SK-N-SH treated with all-trans-retinoic acid at 6 μM for 48 hours (cell line): ENCODE measurements at regions not wholly inside any gene's neighbourhood (a gene's known extent, or its start where the extent isn't known, plus 50 kb on each side); places are given as distances from the start of the nearest gene placed in this dataset.

ENCODE experiments used
- ARNTL ChIP-seq: fragments of 450-650 bp; formaldehyde crosslinking; IDR thresholded peaks from 2 replicates; pipeline ENCODE4 v1.5.0; 2020; ENCODE audit warnings: low read depth, mild to moderate bottlenecking, moderate library complexity, borderline replicate concordance
- CSDC2 ChIP-seq: fragments of 250-450 bp; sonication (Bioruptor Pico); IDR thresholded peaks from 2 replicates; pipeline ENCODE4 v1.5.0; 2020; ENCODE audit warnings: mild to moderate bottlenecking, moderate library complexity
- ESRRG ChIP-seq: fragments of 250-450 bp; sonication (Bioruptor Pico); IDR thresholded peaks from 2 replicates; pipeline ENCODE4 v1.6.1; 2021; ENCODE audit warnings: mild to moderate bottlenecking
- RARB ChIP-seq: fragments of 250-450 bp; sonication (Bioruptor Pico); IDR thresholded peaks from 2 replicates; pipeline ENCODE4 v1.8.0; 2021; ENCODE audit warnings: mild to moderate bottlenecking, moderate library complexity
- SNAI2 ChIP-seq: fragments of 250-450 bp; sonication (Bioruptor Pico); IDR thresholded peaks from 2 replicates; pipeline ENCODE4 v1.5.0; 2020; ENCODE audit warnings: mild to moderate bottlenecking, moderate library complexity
- TCF4 ChIP-seq: fragments of 250-450 bp; sonication (Bioruptor Pico); IDR thresholded peaks from 2 replicates; pipeline ENCODE4 v1.8.0; 2021; ENCODE audit warnings: mild to moderate bottlenecking, moderate library complexity, borderline replicate concordance
- TOX ChIP-seq: fragments of 250-450 bp; sonication (Bioruptor Pico); IDR thresholded peaks from 2 replicates; pipeline ENCODE4 v1.8.0; 2021; ENCODE audit warnings: mild to moderate bottlenecking, moderate library complexity, borderline replicate concordance
- ZFP30 ChIP-seq: fragments of 450-650 bp; formaldehyde crosslinking; IDR thresholded peaks from 2 replicates; pipeline ENCODE4 v1.5.0; 2022; ENCODE audit warnings: mild to moderate bottlenecking, moderate library complexity
- TF ChIP-seq, protein P1 (sequence below): fragments of 250-450 bp; sonication (Bioruptor Pico); IDR thresholded peaks from 2 replicates; pipeline ENCODE4 v1.5.1; 2020; ENCODE audit warnings: low read depth, mild to moderate bottlenecking, moderate library complexity
- TF ChIP-seq, protein P2 (sequence below): fragments of 250-450 bp; sonication (Bioruptor Pico); IDR thresholded peaks from 2 replicates; pipeline ENCODE4 v1.8.0; 2020; ENCODE audit warnings: mild to moderate bottlenecking, moderate library complexity, borderline replicate concordance

DNA sequence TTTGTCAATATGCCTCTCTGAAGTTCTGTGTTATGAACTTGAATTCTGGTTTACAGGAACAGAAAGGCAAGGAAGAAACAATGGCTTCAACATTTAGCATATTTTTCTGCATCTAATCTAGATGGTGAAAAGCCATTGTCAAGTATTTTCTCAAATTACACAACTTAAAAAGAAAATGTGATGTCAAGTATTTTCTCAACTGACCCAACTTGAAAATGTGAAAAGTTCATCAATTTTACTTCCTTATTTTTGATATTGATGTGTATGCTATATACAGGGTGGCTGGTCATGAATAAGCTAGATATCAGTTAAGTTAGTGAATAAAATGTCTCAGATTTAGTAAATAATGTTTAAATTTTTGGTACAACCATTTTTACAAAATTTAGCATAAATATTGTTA lies 196.7 kb downstream of the ALX1 start:
- TF ChIP-seq SNAI2 (no peak), TOX (CRISPR knock-in tag) (no peak), RARB (CRISPR knock-in tag) (no peak), CSDC2 (CRISPR knock-in tag) (no peak), ZFP30 (CRISPR knock-in tag) (no peak), TCF4 (CRISPR knock-in tag) (no peak), ESRRG (CRISPR knock-in tag) (no peak), ARNTL (CRISPR knock-in tag) (no peak)
- TF ChIP-seq, protein P1, sequence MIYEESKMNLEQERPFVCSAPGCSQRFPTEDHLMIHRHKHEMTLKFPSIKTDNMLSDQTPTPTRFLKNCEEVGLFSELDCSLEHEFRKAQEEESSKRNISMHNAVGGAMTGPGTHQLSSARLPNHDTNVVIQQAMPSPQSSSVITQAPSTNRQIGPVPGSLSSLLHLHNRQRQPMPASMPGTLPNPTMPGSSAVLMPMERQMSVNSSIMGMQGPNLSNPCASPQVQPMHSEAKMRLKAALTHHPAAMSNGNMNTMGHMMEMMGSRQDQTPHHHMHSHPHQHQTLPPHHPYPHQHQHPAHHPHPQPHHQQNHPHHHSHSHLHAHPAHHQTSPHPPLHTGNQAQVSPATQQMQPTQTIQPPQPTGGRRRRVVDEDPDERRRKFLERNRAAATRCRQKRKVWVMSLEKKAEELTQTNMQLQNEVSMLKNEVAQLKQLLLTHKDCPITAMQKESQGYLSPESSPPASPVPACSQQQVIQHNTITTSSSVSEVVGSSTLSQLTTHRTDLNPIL (CRISPR knock-in tag) = no peak
- TF ChIP-seq, protein P2, sequence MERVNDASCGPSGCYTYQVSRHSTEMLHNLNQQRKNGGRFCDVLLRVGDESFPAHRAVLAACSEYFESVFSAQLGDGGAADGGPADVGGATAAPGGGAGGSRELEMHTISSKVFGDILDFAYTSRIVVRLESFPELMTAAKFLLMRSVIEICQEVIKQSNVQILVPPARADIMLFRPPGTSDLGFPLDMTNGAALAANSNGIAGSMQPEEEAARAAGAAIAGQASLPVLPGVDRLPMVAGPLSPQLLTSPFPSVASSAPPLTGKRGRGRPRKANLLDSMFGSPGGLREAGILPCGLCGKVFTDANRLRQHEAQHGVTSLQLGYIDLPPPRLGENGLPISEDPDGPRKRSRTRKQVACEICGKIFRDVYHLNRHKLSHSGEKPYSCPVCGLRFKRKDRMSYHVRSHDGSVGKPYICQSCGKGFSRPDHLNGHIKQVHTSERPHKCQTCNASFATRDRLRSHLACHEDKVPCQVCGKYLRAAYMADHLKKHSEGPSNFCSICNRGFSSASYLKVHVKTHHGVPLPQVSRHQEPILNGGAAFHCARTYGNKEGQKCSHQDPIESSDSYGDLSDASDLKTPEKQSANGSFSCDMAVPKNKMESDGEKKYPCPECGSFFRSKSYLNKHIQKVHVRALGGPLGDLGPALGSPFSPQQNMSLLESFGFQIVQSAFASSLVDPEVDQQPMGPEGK (CRISPR knock-in tag) = no peak
